GM12872 (cell line): ENCODE measurements at regions not wholly inside any gene's neighbourhood (a gene's known extent, or its start where the extent isn't known, plus 50 kb on each side); places are given as distances from the start of the nearest gene placed in this dataset.

Experiments
- TF ChIP-seq, protein P1 (sequence below): IDR thresholded peaks from 3 replicates; pipeline ENCODE4 v1.5.1; 2011; ENCODE audit warnings: low read depth, mild to moderate bottlenecking, low read length, moderate library complexity; ENCODE audit not compliant: insufficient read depth

DNA sequence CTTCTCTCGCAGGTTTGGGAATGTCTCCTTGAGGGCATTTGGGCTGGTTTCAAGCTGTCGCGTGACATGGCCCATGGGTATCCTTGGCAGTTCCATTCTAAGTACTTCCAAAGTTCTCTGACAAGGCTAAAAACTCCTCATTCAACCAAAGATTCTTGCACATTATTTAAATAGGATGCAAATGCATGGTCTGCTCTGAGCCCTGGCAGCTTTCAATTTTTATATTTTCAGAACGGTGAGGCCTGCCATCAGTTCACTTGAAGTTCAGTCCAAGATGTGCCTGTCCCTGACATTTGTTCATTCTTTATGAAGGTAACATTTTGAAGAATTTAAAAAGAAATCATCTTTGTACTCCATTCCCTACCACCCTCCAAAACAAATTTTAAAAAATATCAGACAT is 160.0 kb downstream of the KCNA5 start:
- TF ChIP-seq, protein P1, sequence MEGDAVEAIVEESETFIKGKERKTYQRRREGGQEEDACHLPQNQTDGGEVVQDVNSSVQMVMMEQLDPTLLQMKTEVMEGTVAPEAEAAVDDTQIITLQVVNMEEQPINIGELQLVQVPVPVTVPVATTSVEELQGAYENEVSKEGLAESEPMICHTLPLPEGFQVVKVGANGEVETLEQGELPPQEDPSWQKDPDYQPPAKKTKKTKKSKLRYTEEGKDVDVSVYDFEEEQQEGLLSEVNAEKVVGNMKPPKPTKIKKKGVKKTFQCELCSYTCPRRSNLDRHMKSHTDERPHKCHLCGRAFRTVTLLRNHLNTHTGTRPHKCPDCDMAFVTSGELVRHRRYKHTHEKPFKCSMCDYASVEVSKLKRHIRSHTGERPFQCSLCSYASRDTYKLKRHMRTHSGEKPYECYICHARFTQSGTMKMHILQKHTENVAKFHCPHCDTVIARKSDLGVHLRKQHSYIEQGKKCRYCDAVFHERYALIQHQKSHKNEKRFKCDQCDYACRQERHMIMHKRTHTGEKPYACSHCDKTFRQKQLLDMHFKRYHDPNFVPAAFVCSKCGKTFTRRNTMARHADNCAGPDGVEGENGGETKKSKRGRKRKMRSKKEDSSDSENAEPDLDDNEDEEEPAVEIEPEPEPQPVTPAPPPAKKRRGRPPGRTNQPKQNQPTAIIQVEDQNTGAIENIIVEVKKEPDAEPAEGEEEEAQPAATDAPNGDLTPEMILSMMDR, result no peak

GRCh38 chr12:5204271-5204670 is 160.6 kb downstream of the KCNA5 start:
- TF ChIP-seq, protein P1, result no peak

- TF ChIP-seq, protein P1, result no peak
These were observed 161.2 kb downstream of the KCNA5 start for GRCh38 chr12:5204831-5205230.

DNA sequence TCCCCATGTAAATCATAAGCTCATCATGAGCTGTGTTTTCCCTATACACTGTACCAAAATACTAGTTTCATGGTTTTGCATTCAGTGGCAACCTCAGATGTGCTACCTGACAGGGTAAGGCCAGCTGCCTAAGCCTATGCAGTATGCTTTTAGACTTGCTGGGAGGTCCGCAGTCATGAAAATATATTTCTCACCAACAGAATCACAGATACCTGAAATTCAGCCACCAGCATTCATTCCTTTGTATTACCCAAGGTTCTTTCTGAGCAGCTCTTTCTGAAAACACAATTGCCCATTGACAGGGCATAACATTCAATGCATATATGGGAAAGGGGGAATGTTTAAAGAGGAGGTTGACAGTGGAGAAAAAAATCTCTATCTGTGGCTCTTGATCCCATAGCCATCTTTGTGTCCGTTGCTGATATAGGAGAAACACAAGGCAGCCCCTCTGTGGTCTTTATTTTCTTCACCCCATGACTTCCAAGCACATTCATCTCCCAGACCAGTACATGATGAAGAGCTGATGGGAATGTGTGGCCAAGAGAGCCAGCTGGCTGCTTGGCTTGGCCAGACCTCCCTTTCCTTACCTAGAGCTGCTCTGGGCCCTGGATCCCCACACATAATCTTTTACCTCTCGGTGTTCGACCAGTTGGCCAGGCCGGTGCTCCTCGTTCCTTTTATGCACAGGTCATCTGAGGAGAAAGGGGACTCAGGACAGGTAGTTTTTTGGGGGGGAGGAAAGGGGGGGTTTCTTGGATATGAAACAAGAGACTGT is 162.9 kb downstream of the KCNA5 start:
- TF ChIP-seq, protein P1, result no peak

GRCh38 chr12:5210179-5210922 is 166.7 kb downstream of the KCNA5 start:
- TF ChIP-seq, protein P1, result no peak

- TF ChIP-seq, protein P1, result no peak
These were observed 167.2 kb downstream of the KCNA5 start for GRCh38 chr12:5210923-5211290.

DNA sequence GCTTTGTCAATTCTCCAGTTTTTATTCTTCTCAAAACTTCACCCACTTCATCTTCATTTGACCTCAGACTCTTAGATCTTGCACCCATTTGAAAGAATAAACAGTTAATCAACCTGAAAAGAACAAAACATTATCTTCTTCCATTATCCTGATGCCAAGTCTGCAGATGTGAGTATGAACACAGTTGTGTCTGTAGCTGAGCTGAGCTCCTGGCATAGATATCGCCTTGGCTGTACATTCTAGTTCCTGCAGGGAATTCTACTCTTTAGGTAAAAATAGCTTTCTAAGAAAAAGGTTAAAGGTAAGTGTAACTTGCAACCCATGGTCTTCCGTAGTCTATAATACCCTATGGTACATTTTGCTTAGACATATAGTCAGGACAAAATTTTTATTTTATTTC is 169.7 kb downstream of the KCNA5 start:
- TF ChIP-seq, protein P1, result no peak
